HG02798 (cell line): ENCODE measurements at regions not wholly inside any gene's neighbourhood (a gene's known extent, or its start where the extent isn't known, plus 50 kb on each side); places are given as distances from the start of the nearest gene placed in this dataset.
A peak's percentile ranks its signal among the peaks of the same experiment; 100 is the strongest.
"Not testable (repeated sequence)": the region's sequence is repeated elsewhere in the genome, so short reads cannot be mapped to it uniquely, and the experiment has no call there.

Source experiments
- ATAC-seq: cut with Tn5 transposase; IDR thresholded peaks from one replicate; pipeline ENCODE4 v1.9.1; 2021; ENCODE audit warnings: mild to moderate bottlenecking; ENCODE audit not compliant: unreplicated experiment, poor library complexity

DNA sequence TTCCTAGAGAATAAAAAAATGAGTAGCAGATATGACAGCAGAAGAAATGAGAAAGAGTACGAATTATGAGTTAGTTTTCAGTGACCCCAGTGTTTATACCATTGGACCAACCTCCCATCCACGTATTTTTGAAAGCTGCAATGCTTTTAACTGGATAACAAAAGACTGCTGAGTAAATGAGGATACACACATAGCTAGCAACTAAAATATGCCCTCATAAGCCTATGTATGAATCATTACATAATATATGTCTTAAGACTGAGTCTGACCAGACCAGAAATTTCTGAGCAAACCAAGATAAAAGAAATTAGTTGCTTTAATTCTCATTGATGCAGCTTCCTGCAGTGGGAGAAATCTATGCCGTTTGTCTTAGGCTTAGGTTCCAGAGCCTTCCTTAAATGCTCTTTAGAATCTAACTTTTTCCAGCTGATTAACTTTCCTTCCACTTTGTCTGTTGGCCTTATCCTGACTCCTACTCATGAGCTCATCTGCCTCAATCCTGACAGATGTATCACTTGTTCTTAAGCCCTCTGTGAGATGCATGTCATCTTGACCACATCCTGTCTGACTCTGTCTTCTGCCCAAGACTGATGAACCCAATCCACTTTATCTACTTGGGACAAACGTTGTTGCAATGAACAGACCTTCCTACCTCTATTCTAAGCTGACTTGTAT, 301.4 kb upstream of the AADAT start:
- ATAC-seq: no peak

DNA sequence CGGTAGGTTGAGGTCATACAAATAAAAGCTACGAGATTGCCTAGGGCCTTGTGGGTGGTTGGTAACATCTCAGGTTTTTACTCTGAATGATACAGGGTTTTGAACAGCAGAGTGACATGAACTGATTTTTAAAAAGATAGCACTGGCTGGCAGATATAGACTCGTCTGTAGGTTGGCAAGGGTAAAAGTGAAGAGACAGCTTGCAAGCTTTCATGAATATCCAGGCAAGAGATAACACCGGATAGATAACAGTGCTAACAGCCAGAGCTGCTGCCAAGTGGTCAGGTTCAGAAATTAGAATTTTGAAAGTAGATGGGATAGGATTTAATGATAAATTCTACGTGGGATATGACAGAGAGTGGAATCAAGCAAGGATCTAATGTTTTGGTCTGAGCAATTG, 299.7 kb upstream of the AADAT start:
- no peak for ATAC-seq

DNA sequence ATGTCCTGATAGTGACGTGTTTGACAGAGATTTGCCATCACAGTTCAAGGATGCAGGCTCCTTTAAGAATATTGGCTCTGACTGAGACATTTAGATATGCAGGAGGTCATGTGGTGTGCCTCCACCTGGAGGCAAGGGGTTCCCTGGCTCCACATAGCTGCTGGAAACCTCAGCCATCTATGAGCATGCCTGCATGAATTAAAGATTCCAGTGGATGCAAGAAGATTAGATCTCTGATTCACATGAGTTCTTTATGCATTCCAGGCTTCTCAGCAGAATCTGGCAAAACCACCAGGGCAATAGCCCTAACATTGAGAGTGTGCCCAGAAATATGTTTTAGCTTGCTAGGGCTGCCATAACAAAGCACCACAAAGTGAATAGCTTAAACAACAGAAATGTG, 298.5 kb upstream of the AADAT start:
- ATAC-seq: no peak

DNA sequence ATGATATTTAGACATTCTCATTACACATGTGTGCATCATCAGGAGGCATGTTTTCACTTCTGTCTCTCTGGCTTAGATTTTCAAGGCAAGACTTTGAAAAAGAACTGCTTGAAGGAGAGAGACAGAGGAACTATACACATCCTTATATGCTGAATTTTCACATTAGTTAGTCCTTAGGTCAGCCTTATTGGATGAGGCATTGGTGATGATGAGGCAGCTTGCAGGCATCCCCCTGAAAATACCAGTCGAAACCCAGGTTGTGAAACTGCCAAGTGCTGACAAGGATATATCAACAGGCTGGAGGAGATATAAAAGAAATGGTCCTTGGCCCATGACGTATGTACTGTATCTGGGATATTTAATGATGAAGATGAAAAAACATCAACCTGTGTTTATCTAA, 297.2 kb upstream of the AADAT start:
- ATAC-seq: no peak

DNA sequence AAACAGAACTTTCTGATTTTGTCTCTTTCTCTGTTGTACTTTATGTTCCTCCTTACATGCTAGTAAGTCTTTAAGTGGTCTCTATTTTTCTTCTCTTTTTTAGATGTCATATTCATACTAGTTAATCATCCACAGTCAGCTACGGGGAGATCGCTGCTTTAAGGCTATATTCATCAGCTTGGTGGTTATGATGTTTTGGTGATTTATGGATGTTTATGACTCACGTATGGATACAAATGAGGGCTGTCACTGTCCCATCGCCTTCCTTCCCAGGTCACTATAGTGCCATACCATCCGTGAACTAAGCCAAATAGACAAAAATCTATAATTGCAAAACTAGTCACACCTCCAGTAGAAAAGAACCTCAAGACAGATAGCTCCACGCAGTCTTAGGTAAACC, 296.8 kb upstream of the AADAT start:
- no peak for ATAC-seq

DNA sequence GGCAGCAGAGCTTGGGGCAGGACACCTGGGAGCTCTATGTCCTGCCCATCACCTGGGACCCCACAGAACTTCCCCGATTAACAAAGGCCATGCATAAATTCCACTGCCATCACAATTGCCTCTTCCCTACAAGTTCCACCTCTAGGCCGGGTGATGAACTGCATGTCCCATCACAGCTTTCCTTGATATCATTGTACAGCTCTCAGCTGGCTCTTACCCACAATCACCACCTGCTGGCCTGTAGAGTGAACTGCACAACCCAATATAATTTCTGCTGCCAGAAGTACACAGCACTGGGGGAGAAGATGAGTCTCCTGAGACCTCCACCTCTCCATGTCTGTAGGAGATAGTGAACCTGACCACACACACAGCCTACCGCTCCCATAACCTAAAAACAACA, 285.0 kb upstream of the AADAT start:
- ATAC-seq: peak; percentile 99

DNA sequence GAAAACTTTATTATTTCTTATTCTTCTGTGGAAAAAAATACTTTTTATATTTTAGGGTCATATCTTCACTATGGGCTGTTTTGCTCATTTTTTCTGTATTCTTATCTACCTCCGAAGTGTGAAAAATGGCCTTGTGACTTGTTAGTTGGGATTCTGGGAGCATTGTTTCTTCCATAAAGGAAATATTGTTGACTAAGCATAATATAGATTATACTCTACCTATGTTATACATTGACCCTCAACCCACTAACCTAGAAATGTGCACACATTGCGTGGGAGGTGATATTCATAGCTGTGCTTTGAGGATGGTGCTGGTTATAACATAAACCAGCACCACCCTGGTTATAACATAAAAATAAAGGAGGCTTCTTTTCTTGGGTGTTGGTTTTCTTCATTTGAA, 259.2 kb upstream of the AADAT start:
- ATAC-seq: no peak

DNA sequence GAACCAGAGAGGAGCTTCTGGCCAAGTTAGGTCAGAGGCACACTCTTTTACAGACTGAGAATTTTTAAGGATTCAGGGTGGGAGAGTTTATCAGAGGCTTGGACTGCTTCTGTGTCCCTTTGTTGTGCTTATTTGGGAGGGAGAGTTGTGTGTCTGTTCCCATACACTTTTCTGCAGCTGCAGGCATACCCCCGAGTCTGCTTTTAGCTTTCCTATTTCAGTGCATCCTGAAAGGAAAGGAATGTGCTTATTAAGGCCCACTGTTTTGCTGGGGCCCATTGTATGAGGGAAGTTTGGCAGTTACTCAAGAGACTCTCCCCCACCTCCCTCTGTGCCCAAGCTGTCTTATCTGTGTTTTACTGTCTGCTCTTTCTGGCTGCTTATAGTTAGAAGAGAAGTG, 257.4 kb upstream of the AADAT start:
- ATAC-seq: not testable (repeated sequence)

DNA sequence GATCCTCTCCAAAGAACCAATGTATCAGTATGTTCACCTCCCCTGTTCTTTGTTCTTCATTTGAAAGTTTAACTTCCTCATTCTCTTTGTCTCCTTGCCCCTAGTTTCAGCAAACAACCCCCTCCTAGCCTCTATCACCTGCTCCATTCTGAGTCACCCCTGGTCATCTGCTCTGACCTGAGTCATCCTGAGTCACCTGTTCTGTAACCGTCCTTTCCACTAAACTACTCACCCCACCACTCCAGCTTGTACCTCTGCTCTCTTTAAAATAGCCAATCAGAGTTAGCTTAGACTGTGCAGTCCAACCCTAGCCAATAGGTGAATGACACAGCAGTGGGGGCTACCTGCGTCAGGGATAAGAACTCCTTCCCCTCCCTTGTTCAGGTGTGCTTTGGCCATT, 249.8 kb upstream of the AADAT start:
- no peak for ATAC-seq

DNA sequence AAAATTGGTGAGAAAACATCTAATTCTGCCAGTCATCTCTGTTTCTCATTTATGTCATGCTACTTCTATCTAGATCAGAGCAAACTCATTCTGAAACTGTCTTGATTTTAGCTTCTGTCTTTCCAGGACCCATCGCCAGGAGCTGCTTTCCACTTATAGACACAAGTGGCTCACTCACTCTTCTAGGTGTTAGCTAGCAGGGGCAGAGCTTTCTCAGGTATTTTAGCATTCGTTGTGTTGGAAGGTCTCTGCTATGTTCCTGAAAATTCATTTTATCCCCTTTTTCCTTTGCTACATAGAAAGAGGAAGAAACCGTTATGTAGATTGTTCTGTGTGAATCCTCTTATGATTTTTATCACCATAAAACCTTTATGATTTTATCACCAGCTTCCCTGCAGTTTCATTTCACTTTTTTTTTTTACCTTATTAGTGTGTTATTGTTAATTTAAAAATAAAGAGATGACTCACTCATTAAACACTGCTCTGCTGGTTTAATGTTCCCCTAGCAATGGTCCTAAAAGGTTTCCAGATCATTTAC, 246.6 kb upstream of the AADAT start:
- ATAC-seq: peak; percentile 79

DNA sequence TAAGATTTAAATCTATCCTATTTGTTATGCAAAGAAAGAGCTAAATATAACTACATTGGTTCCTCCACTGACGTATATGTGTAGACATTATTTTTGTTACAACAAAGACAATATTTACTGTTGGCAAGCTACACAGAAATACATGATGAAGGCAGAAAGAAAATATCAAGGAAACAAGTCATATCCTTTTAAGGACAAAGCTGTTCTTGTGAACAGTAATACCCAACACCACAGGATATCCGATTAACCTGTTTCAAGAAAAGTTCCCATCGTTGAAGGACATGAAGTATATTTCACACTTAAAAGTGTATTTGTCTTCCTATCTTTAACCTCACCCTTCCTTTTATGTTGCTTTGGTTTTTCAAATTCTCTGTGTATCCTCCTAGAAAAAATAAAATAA, 235.8 kb upstream of the AADAT start:
- ATAC-seq: no peak

DNA sequence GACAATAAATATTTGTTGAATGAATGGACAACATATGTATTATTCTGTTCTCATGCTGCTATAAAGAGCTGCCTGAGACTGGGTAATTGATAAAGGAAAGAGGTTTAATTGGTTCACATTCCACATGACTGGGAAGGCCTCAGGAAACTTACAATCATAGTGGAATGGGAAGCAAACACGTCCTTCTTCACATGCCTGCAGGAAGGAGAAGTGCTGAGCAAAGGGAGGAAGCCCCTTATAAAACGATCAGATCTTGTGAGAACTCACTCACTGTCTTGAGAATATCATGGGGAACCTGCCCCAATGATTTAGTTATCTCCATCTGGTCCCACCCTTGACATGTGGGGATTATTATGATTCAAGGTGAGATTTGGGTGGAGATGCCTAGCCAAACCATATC, 233.9 kb upstream of the AADAT start:
- ATAC-seq: no peak

DNA sequence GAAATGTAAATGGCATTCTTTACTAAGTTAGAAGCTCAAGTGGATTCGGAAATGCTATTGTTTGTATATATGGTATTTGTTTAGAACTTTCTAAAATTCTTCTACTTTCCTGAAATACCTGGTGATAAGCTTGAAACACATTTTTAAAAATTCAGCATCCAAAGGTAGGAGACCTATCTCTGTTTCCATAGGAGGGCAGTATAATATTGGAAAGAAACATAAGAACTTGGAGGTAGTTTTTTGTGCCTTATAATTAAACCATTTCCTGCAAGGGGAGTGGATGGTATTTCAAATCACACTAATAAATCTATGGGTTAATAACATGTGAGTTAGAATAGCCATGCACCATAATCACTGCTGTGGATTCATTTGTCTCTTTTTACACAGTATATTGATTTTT, 217.4 kb upstream of the AADAT start:
- ATAC-seq: no peak

DNA sequence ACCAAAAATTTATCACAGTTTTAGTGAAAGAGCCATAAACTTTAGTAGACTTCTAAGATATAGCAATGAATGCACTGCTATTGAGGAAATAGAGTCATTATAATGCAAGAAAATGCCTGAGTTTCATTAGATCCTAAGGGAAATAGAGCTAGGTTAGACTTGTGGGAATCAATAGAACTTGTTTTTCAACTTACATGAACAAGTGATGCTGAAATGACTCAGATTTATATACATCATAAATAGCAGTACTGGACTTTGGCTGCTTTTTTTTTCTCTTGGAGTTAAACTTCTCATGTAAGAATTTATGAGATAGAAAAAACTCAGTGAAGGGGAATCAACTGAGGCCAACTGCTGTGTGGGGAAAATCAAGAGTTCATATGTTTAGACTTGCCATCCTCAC, 216.5 kb upstream of the AADAT start:
- ATAC-seq: no peak

DNA sequence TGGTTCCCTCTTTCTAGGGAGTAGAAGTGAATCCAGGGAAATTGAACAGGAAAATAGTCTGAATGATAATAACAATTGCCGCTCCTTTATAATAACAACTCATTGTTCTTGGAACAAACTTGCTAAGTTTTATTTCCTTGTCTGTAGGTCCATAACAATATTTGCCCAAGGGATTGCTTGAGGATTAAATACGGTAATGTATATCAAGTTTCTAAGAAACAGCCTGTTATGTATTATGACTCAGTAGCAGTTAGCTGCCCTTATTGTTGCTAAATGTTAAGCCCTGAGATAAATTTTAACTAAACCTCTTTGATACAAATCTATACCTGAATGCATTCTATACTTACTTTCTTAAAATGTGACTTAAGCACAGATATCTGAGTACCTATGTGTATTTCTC, 215.9 kb upstream of the AADAT start:
- no peak for ATAC-seq

DNA sequence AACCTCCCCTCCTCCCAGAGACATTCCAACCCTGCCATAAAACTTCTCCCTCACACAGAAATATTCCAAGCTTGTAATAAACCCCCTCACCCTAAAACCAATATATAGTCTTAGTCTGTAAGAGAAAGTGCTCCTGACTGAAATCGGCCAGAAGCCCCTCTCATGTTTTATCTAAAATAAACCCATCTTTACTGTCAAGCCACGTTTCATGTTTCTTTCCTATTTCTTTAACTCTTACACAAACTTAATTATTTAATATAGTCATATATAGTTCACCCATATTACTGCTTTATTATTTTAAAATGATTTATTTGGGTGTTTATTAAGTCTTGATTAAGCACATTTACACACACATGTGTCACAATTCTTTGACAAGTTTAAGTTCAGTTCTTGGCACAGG, 191.3 kb upstream of the AADAT start:
- no peak for ATAC-seq

DNA sequence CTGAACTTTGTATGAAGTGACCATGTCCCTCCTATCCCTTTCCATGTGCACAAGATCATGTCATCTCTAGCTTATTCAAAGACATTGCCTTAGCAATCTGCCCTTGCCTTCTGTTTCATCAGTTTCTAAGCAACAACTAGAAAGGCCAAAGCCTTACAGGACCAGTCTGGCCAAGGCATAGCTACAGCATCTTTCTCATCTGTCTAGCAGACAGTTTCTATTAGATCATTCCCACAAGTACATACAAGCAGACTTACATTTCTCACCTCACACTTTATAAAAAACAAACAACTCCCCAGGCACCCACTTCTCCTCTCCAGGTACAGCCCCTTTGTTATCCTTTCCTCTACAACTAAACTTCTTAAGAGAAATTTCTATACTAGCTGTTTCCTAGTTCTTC, 188.7 kb upstream of the AADAT start:
- ATAC-seq: no peak

DNA sequence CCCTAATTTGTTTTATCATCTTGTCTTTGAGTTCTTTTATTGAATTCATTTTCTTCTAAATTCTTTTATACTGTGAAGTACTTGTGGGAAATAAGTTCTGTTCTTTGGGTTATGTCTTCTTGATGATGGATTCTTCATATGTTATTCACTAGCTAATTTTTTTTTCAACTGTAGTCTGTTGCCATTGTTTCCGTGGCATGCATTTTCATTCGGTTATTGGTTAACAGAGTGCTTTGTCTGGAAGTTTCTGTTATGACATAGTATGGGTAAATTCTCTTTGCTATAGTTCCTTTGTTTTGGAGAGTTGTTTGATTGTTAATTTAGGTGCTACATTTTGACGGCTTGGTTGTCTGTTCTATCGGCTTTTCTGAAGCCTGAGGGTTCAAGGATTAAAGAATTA, 184.9 kb upstream of the AADAT start:
- no peak for ATAC-seq

DNA sequence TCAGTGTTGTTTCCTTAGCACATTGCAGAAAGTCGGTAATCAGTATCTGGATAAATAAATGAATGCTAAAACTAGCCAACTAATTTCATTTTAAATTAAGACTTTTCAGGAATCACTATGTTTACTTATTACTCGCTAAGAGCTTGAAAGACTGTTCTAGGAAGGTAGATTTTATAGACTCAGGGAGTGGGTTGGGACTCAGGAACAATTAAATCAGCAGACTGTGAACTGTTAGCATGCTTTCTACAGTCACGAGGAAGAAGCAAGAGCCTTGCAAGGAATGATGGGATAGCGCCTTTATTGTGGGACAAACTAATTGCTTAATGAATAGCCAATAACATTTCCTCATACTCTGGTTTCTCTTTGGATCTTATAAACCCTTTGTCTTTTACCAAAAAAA, 183.2 kb upstream of the AADAT start:
- ATAC-seq: no peak

DNA sequence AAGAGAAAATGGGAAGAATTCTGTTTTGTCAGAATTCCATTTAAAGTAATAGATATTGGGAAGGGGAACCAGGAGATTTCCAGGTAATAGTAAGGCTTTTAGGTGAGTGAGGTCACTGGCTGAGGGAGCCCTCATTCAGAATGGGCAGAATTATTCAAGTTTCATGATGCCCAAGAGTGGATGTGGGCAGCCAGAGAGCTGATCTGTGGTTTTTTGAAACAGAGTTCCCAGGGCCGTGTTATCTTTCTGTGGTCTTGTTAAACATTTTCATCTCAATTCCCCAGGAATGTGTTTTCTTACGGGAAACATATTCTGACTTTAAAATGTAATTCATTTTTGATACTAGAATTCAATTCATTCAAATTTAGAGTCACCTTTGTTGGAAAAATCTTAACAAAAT, 182.0 kb upstream of the AADAT start:
- ATAC-seq: no peak

DNA sequence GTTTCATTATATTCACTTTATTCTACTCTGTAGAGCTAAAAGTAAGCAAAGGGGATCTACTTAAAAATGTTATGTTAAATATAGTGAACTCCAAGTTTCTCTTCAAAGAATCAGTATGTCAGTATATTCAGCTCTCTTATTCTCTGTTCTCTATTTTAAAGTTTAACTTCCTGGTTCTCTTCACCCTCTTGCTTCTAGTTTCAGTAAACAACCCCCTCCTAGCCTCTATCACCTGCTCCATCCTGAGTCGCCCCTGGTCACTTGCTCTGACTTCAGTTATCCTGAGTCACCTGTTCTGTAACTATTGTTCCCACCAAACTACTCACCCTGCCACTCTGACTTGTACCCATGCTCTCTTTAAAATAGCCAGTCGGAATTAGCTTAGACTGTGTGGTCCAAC, 180.9 kb upstream of the AADAT start:
- no peak for ATAC-seq

DNA sequence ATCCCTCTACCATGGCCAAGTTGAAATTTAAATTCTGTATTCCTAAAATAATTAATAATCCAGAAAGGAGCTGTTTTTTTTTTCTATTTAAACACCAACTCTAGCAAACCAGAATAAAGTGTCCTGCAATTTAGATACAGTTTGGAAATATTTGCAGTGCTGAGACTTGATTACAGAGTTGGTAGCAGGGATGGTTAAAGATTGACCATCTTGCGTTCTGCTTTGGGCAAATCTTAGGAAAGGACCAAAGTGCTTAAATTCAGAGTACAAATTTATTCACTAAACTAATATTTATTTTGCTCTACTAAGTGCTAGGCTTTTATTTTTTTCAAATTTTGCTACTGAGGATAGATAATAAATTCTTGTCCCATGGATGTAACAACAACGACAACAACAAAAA, 180.2 kb upstream of the AADAT start:
- no peak for ATAC-seq
